T-helper 17 cell (primary cell): ENCODE measurements at regions not wholly inside any gene's neighbourhood (a gene's known extent, or its start where the extent isn't known, plus 50 kb on each side); places are given as distances from the start of the nearest gene placed in this dataset.
A peak's percentile ranks its signal among the peaks of the same experiment; 100 is the strongest.

Experiments
- ATAC-seq: fragments of 150-1000 bp; cut with Tn5 transposase; 2 replicates; pipeline ENCODE4 v1.10.0; 2021; ENCODE audit warnings: mild to moderate bottlenecking, moderate library complexity
- DNase-seq, 3 donors: peaks; one replicate each; pipeline versions ENCODE4 v3.0.0 to v3.0.0-alpha.2; 2020 to 2021
- H3K9me3 ChIP-seq: one replicate; pipeline ENCODE4 v1.7.0; 2013; ENCODE audit warnings: low read length, mild to moderate bottlenecking; ENCODE audit not compliant: control insufficient read depth, poor library complexity, severe bottlenecking
- H3K27ac Mint-ChIP-seq: one replicate; pipeline ENCODE4 v1.8.0; 2022; ENCODE audit warnings: mild to moderate bottlenecking, moderate library complexity, mixed read lengths
- H3K27me3 Mint-ChIP-seq: one replicate; pipeline ENCODE4 v1.8.0; 2022; ENCODE audit warnings: mixed read lengths
- H3K36me3 Mint-ChIP-seq: one replicate; pipeline ENCODE4 v1.8.0; 2022; ENCODE audit warnings: low read depth, mixed read lengths
- H3K4me1 Mint-ChIP-seq: one replicate; pipeline ENCODE4 v1.8.0; 2022; ENCODE audit warnings: mild to moderate bottlenecking, mixed read lengths
- H3K4me3 Mint-ChIP-seq: one replicate; pipeline ENCODE4 v1.8.0; 2022; ENCODE audit warnings: mild to moderate bottlenecking, moderate library complexity, mixed read lengths

GRCh38 chr3:151558661-151559060, 97.8 kb upstream of the IGSF10 start:
- no peaks in the 10 kb centered on the region for H3K36me3 Mint-ChIP-seq
- H3K4me1 Mint-ChIP-seq = no peaks in the 10 kb centered on the region
- H3K4me3 Mint-ChIP-seq = no peak overlapping the region
- DNase-seq = no peak
- no peaks in the 10 kb centered on the region for H3K9me3 ChIP-seq
- no peak for ATAC-seq
- H3K27me3 Mint-ChIP-seq = peaks cover 14% of the 10 kb centered on the region
- H3K27ac Mint-ChIP-seq = no peak overlapping the region

DNA sequence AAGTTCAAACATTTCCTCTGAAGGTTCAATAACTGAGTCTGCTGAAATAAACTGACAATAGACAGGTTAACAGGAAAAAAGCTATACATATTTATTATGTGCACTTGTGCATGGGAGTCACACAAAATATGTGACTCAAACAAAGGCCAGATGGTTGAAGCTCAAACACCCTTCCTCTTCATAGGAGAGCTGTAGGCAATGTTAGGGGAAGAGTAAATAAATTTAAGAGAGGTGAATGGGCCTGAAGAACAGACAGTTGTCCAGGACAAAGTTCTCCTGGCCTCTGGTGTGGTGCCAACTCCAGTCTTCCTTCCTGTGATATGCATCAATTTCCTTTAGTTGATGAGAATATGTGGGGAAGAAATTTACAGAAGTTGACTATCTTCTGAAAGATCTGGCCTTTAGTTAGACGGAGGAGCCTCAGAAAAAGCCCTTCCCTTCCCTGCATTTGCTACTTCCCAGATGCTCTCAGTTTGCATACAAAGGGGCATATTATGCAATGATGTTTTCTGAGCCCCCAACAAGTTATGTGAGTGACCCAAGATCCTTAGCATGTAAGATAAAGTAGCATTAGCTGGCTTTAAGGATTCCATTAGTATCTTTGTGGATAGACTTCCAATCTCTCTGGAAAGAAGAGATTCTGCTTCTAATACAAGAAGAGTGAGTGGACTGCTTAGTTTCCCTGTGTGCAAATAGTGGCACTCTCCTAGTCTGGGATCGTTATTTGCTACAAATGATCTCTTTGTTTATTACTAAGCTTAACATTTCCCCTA, 96.4 kb upstream of the IGSF10 start:
- H3K27ac Mint-ChIP-seq = no peak overlapping the region
- DNase-seq = no peak
- H3K4me3 Mint-ChIP-seq = no peak overlapping the region
- H3K4me1 Mint-ChIP-seq = no peaks in the 10 kb centered on the region
- no peaks in the 10 kb centered on the region for H3K36me3 Mint-ChIP-seq
- ATAC-seq = no peak
- H3K9me3 ChIP-seq = no peaks in the 10 kb centered on the region
- peaks cover 5% of the 10 kb centered on the region for H3K27me3 Mint-ChIP-seq

DNA sequence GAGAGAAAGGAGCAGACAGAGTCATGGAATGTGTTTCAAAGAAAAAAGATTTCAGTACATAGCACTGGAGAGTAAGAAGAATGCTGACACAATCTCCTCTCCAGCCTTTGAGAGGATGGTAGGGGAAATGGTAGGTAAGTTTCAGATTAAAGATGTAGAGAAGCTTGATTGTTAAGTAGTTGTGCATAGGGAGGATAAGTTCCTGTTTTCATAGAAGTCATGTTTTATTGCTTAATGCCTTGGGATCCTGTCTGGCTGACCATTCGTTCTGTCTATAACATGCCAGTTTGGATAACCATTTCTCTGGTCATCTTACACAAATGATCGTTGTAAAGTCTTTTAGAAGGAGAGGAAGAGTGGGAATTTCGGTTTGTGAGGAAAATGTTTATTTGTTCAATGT, 95.7 kb upstream of the IGSF10 start:
- H3K4me1 Mint-ChIP-seq = no peaks in the 10 kb centered on the region
- no peak for DNase-seq

DNA sequence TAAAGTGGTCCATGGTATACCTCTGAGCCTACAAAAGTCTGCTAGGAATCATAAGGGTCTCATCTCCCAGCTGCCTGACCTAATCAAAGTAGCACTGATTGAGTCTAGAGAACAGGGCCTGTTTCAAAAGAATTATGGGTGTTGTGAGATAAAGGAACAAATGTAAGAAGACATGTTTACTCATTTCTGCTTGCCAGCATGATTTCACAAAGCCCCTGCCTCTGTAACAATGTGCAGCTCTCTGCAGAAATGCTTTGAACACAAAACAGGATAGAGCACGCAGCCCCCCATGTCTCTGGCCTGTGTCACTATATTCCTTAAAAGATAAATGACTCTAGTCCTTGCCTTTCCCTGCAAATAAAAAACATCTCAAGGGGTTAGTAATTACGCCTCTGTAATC, 94.7 kb upstream of the IGSF10 start:
- H3K36me3 Mint-ChIP-seq = no peaks in the 10 kb centered on the region
- H3K4me3 Mint-ChIP-seq = no peak overlapping the region
- no peaks in the 10 kb centered on the region for H3K4me1 Mint-ChIP-seq
- ATAC-seq = no peak
- no peak for DNase-seq
- no peak overlapping the region for H3K27ac Mint-ChIP-seq
- peaks cover 4% of the 10 kb centered on the region for H3K27me3 Mint-ChIP-seq
- no peaks in the 10 kb centered on the region for H3K9me3 ChIP-seq

More for the DNA sequence above, 95.7 kb upstream of the IGSF10 start:
- Mint-ChIP-seq H3K27ac (no peak overlapping the region), H3K36me3 (no peaks in the 10 kb centered on the region), H3K27me3 (peaks cover 4% of the 10 kb centered on the region), H3K4me3 (peak overlapping the region; percentile 1)
- H3K9me3 ChIP-seq = no peaks in the 10 kb centered on the region
- no peak for ATAC-seq

GRCh38 chr3:151553888-151554287, 93.0 kb upstream of the IGSF10 start:
- Mint-ChIP-seq H3K4me1 (no peaks in the 10 kb centered on the region), H3K4me3 (no peak overlapping the region), H3K36me3 (no peaks in the 10 kb centered on the region), H3K27ac (no peak overlapping the region), H3K27me3 (peaks cover 5% of the 10 kb centered on the region)
- ATAC-seq = no peak
- H3K9me3 ChIP-seq = no peaks in the 10 kb centered on the region
- DNase-seq = no peak

- no peak overlapping the region for H3K4me3 Mint-ChIP-seq
- no peaks in the 10 kb centered on the region for H3K36me3 Mint-ChIP-seq
- H3K9me3 ChIP-seq = no peaks in the 10 kb centered on the region
- DNase-seq (no peak), ATAC-seq (no peak)
- H3K4me1 Mint-ChIP-seq = no peaks in the 10 kb centered on the region
- peaks cover 11% of the 10 kb centered on the region for H3K27me3 Mint-ChIP-seq
- H3K27ac Mint-ChIP-seq = no peak overlapping the region
These were observed 91.7 kb upstream of the IGSF10 start for GRCh38 chr3:151552589-151552988.

- DNase-seq = no peak
- no peaks in the 10 kb centered on the region for H3K9me3 ChIP-seq
- no peaks in the 10 kb centered on the region for H3K4me1 Mint-ChIP-seq
- no peak overlapping the region for H3K27ac Mint-ChIP-seq
- H3K27me3 Mint-ChIP-seq = peaks cover 12% of the 10 kb centered on the region
- ATAC-seq = no peak
- H3K36me3 Mint-ChIP-seq = no peaks in the 10 kb centered on the region
- H3K4me3 Mint-ChIP-seq = no peak overlapping the region
These were observed 89.8 kb upstream of the IGSF10 start for GRCh38 chr3:151550642-151551041.

- no peak for ATAC-seq
- H3K27ac Mint-ChIP-seq = no peak overlapping the region
- no peak for DNase-seq
- H3K36me3 Mint-ChIP-seq = no peaks in the 10 kb centered on the region
- no peak overlapping the region for H3K4me3 Mint-ChIP-seq
- H3K4me1 Mint-ChIP-seq = no peaks in the 10 kb centered on the region
- no peaks in the 10 kb centered on the region for H3K9me3 ChIP-seq
- peaks cover 12% of the 10 kb centered on the region for H3K27me3 Mint-ChIP-seq
These were observed 89.3 kb upstream of the IGSF10 start for GRCh38 chr3:151550025-151550618.

DNA sequence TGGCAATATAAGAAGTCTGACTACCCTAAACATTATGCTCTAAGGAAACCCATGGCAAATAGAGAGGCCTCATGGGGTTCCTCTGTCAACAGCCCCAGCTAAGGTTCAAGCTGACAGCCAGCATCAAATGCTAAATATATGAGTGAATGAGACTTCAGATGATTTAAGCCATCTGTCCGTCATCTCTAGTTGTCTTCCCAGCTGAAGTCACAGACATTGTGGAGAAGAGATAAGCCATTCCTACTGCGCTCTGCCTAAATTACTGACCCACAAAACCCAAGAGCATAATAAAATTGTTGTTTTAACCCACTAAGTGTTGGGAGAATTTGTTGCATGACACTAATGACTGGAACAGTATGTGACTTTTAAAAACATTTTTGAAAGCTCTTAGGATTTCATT, 87.3 kb upstream of the IGSF10 start:
- no peaks in the 10 kb centered on the region for H3K4me1 Mint-ChIP-seq
- ATAC-seq = no peak
- no peaks in the 10 kb centered on the region for H3K9me3 ChIP-seq
- no peaks in the 10 kb centered on the region for H3K36me3 Mint-ChIP-seq
- H3K4me3 Mint-ChIP-seq = no peak overlapping the region
- peaks cover 12% of the 10 kb centered on the region for H3K27me3 Mint-ChIP-seq
- no peak overlapping the region for H3K27ac Mint-ChIP-seq
- no peak for DNase-seq

- Mint-ChIP-seq H3K4me3 (no peak overlapping the region), H3K27me3 (peaks cover 19% of the 10 kb centered on the region), H3K4me1 (no peaks in the 10 kb centered on the region), H3K36me3 (no peaks in the 10 kb centered on the region), H3K27ac (no peak overlapping the region)
- H3K9me3 ChIP-seq = no peaks in the 10 kb centered on the region
- DNase-seq (no peak), ATAC-seq (no peak)
These were observed 83.3 kb upstream of the IGSF10 start for GRCh38 chr3:151544164-151544548.

- peaks cover 17% of the 10 kb centered on the region for H3K27me3 Mint-ChIP-seq
- ATAC-seq = no peak
- DNase-seq = no peak
- H3K9me3 ChIP-seq = no peaks in the 10 kb centered on the region
- no peak overlapping the region for H3K27ac Mint-ChIP-seq
- no peaks in the 10 kb centered on the region for H3K36me3 Mint-ChIP-seq
- no peak overlapping the region for H3K4me3 Mint-ChIP-seq
- no peaks in the 10 kb centered on the region for H3K4me1 Mint-ChIP-seq
These were observed 80.3 kb upstream of the IGSF10 start for GRCh38 chr3:151541178-151541577.

- H3K36me3 Mint-ChIP-seq = no peaks in the 10 kb centered on the region
- no peak overlapping the region for H3K4me3 Mint-ChIP-seq
These were observed 78.7 kb upstream of the IGSF10 start for GRCh38 chr3:151539599-151539998.

DNA sequence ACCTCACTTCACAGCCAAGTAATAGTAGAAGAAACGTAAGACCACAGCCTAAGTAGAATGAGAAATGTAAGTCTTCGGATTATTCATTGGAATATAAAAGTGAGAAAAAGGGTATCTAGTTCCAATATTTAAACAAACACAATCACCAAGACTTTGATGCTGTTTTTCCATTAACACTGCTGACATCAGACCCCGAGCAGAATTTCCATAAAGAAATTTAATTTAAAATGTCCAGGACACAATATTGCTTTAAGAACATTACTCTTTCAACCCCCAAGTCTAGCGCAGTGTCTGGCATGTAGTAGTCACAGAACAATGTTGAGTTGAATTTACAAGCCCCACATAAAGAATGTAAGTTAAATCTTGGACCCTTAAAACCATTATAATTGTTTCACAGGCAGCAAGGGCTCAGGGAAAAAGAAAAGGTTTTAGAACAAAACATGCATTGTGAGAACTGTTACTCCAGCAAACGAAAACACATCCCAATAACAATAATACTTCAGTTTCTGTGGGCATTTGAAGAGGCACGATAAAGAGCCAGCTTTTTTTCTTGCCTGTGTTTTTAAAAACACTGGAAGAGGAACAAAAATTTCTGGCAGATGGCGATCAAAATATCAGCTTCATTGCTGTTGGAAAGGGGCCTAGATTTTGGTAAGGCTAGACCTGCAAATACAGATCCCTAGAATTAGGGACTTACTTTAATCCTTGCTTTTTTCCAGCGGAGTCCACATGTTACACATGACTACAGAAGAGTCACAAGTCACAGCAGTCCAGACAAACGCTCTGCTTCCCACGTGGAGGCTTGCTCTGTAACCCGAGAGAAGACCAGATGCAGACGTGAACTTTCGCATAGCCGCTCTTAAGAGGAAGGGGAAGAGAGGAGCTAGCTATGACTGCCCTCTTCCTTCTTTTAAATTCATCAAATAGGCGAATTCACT, 77.9 kb upstream of the IGSF10 start:
- Mint-ChIP-seq H3K36me3 (no peaks in the 10 kb centered on the region), H3K4me1 (no peaks in the 10 kb centered on the region), H3K27me3 (peaks cover 17% of the 10 kb centered on the region), H3K4me3 (peak overlapping the region; percentile 31), H3K27ac (peak overlapping the region; percentile 8)
- ATAC-seq (no peak), DNase-seq (no peak)
- no peaks in the 10 kb centered on the region for H3K9me3 ChIP-seq

More at GRCh38 chr3:151539599-151539998, 78.7 kb upstream of the IGSF10 start:
- H3K4me1 Mint-ChIP-seq = no peaks in the 10 kb centered on the region
- H3K27ac Mint-ChIP-seq = no peak overlapping the region
- no peak for ATAC-seq
- H3K27me3 Mint-ChIP-seq = peaks cover 17% of the 10 kb centered on the region
- DNase-seq = no peak
- no peaks in the 10 kb centered on the region for H3K9me3 ChIP-seq
